ENCODE measurements at regions not wholly inside any gene's neighbourhood (a gene's known extent, or its start where the extent isn't known, plus 50 kb on each side); places are given as distances from the start of the nearest gene placed in this dataset.
A peak's percentile ranks its signal among the peaks of the same experiment; 100 is the strongest.
"Not testable (repeated sequence)": the region's sequence is repeated elsewhere in the genome, so short reads cannot be mapped to it uniquely, and the experiment has no call there.

GRCh38 chr2:12484536-12485115 lies 232.1 kb upstream of the TRIB2 start:
- DNase-seq: no peak
- Mint-ChIP-seq H3K36me3 (no peaks in the 10 kb centered on the region), H3K9me3 (no peaks in the 10 kb centered on the region), H3K4me3 (no peak overlapping the region), H3K4me1 (ENCODE audit: low read depth) (peaks cover 53% of the 10 kb centered on the region), H3K27me3 (no peaks in the 10 kb centered on the region), H3K27ac (no peak overlapping the region)
- ChIA-PET CTCF (no interaction called here), POLR2A (no interaction called here)
- intact Hi-C loops (cut with micrococcal nuclease): no loop called here

GRCh38 chr2:12486205-12487118 lies 230.3 kb upstream of the TRIB2 start:
- POLR2A ChIA-PET: interaction anchor here (1.0 kb wide), 1 partner anchor 48 kb away, joined by 3 read pairs; no protein-coding TSS in a partner anchor
- DNase-seq: no peak
- H3K36me3 Mint-ChIP-seq: peaks cover 2% of the 10 kb centered on the region
- H3K27ac Mint-ChIP-seq: no peak overlapping the region
- no peak overlapping the region for H3K4me3 Mint-ChIP-seq
- no peaks in the 10 kb centered on the region for H3K27me3 Mint-ChIP-seq
- intact Hi-C loops (cut with micrococcal nuclease): no loop called here
- CTCF ChIA-PET: interaction anchor here (0.5 kb wide), 1 partner anchor 51 kb away, joined by 3 read pairs; no protein-coding TSS in a partner anchor
- H3K9me3 Mint-ChIP-seq: no peaks in the 10 kb centered on the region
- peaks cover 63% of the 10 kb centered on the region for H3K4me1 Mint-ChIP-seq (ENCODE audit: low read depth)

DNA sequence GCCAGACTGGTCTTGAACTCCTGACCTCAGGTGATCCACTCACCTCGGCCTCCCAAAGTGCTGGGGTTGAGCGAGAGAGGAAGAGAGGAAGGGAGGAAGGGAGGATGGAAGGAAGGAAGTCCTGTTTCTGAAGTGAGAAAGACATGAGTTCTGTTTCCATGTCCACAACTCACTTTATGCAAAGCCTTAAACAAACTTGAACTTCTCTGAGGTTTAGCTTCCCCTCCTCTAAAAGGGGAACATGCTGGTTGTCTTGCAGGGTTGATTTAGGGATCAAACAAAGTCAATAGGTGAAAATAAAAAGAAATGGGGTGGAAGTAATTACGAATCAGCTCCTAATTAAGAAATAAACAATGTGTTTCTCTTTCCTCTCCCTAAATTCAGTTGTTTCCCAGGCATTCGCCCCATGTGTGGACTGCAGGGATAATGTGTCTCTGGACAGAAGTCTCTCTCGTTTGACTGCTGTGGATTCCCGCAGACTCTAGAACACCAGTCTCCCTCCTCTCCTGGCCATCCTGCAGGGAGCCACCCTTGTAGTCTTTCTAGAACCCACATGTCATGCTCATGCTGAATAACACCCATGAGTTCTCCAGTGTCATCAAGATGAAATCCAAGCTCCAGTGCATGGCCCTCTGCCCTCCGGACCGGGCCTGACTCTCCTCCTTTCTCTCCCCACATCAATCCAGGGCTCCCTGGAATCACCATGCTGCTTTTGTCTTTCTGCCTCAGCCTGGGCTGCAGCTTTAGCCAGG lies 229.3 kb upstream of the TRIB2 start:
- intact Hi-C loops (cut with micrococcal nuclease): loop anchor here (1.0 kb wide), 1 partner anchor 31 kb away; no protein-coding TSS in a partner anchor
- peak overlapping the region; percentile 73 for H3K27ac Mint-ChIP-seq
- POLR2A ChIA-PET: interaction anchor here (0.6 to 1.0 kb wide), 2 partner anchors 23 to 47 kb away, joined by 3 read pairs; no protein-coding TSS in a partner anchor
- H3K4me1 Mint-ChIP-seq (ENCODE audit: low read depth): peaks cover 63% of the 10 kb centered on the region
- H3K36me3 Mint-ChIP-seq: peaks cover 2% of the 10 kb centered on the region
- H3K9me3 Mint-ChIP-seq: no peaks in the 10 kb centered on the region
- CTCF ChIA-PET: interaction anchor here (0.5 to 1.1 kb wide), 3 partner anchors 36 to 229 kb away, joined by 3 to 5 read pairs (median 3); no protein-coding TSS in a partner anchor
- no peak overlapping the region for H3K4me3 Mint-ChIP-seq
- DNase-seq: no peak
- H3K27me3 Mint-ChIP-seq: no peaks in the 10 kb centered on the region

- ChIA-PET POLR2A (interaction anchor here (0.6 to 1.1 kb wide), 2 partner anchors 21 to 228 kb away, joined by 3 to 6 read pairs; partner anchors contain the start of gene TRIB2), CTCF (interaction anchor here (0.8 to 1.1 kb wide), 4 partner anchors 14 to 228 kb away, joined by 3 to 5 read pairs (median 3); no protein-coding TSS in a partner anchor)
- Mint-ChIP-seq H3K9me3 (peaks cover 2% of the 10 kb centered on the region), H3K4me3 (peak overlapping the region; percentile 51), H3K27me3 (no peaks in the 10 kb centered on the region), H3K4me1 (ENCODE audit: low read depth) (peaks cover 72% of the 10 kb centered on the region), H3K27ac (peak overlapping the region; percentile 73), H3K36me3 (peaks cover 3% of the 10 kb centered on the region)
- intact Hi-C loops (cut with micrococcal nuclease): loop anchor here (1.0 kb wide), 1 partner anchor 32 kb away; no protein-coding TSS in a partner anchor
- peak; percentile 69 for DNase-seq
Measured at GRCh38 chr2:12488352-12489318, 228.1 kb upstream of the TRIB2 start.

DNA sequence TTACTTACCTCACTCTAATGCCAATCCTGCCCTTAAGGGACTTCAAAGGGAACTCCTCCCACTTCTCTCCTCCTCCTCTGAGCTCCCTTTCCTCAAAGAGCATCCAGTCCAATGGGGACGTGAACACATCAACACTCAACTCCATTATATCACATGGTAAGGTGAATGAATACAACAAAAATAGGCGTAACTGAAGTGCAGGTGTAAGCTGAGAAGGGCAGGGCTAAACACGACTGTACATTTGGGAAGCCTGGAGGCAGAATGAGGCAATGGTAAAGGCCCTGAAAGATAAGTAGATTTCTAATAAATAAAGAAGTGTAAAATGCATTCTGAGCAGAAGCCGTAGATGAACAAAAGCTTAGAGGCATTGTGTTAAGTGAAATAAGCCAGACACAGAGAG lies 226.1 kb upstream of the TRIB2 start:
- no peak overlapping the region for H3K27ac Mint-ChIP-seq
- POLR2A ChIA-PET: interaction anchor here (1.0 to 1.5 kb wide), 2 partner anchors 11 to 13 kb away, joined by 3 read pairs; no protein-coding TSS in a partner anchor
- intact Hi-C loops (cut with micrococcal nuclease): no loop called here

DNA sequence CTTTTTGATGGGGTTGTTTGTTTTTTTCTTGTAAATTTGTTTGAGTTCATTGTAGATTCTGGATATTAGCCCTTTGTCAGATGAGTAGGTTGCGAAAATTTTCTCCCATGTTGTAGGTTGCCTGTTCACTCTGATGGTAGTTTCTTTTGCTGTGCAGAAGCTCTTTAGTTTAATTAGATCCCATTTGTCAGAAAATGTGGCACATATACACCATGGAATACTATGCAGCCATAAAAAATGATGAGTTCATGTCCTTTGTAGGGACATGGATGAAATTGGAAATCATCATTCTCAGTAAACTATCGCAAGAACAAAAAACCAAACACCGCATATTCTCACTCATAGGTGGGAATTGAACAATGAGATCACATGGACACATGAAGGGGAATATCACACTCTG lies 224.4 kb upstream of the TRIB2 start:
- intact Hi-C loops (cut with micrococcal nuclease): loop anchor here (2.0 kb wide), 2 partner anchors 14 to 224 kb away; partner anchors contain the start of gene TRIB2
- H3K27me3 Mint-ChIP-seq, H3K9me3 Mint-ChIP-seq, H3K36me3 Mint-ChIP-seq, H3K4me3 Mint-ChIP-seq, DNase-seq, H3K27ac Mint-ChIP-seq: not testable (repeated sequence)
- H3K4me1 Mint-ChIP-seq (ENCODE audit: low read depth): peaks cover 69% of the 10 kb centered on the region
- ChIA-PET POLR2A (interaction anchor here (1.0 kb wide), 1 partner anchor 225 kb away, joined by 3 read pairs; no protein-coding TSS in a partner anchor), CTCF (interaction anchor here (1.2 kb wide), 1 partner anchor 9 kb away, joined by 3 read pairs; no protein-coding TSS in a partner anchor)

More for the DNA sequence above, 226.1 kb upstream of the TRIB2 start:
- DNase-seq: no peak
- H3K9me3 Mint-ChIP-seq: peaks cover 2% of the 10 kb centered on the region
- no peak overlapping the region for H3K4me3 Mint-ChIP-seq
- H3K4me1 Mint-ChIP-seq (ENCODE audit: low read depth): peaks cover 69% of the 10 kb centered on the region
- CTCF ChIA-PET: no interaction called here
- no peaks in the 10 kb centered on the region for H3K27me3 Mint-ChIP-seq
- peaks cover 3% of the 10 kb centered on the region for H3K36me3 Mint-ChIP-seq

DNA sequence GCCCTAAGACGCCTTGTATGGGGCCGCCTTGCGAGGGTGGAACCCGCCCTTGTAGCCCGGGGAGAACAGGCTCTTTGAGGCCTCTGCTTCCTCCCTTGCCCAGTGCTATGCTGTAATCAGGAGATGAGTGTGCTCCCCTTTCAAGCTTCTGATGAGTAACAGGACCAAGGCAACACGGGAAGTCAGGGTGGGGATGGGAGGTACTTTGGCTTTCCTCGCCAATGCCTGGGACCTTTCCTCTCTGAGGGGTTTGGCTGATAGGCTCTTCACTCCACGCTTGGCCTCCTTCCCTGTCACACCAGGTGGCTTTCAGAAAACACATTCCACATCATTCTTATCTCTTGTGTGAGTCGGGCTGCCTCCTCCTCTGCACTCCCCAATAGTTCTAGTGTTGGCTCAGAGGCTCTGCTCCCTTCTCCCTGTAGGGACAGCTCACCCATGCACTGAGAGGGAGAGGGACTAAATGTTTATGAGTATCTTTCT lies 223.7 kb upstream of the TRIB2 start:
- H3K4me3 Mint-ChIP-seq: peak overlapping the region; percentile 3
- peak overlapping the region; percentile 86 for H3K27ac Mint-ChIP-seq
- POLR2A ChIA-PET: interaction anchor here (1.0 kb wide), 1 partner anchor 225 kb away, joined by 3 read pairs; no protein-coding TSS in a partner anchor
- CTCF ChIA-PET: interaction anchor here (1.2 to 1.4 kb wide), 2 partner anchors 9 to 10 kb away, joined by 3 to 6 read pairs; no protein-coding TSS in a partner anchor
- intact Hi-C loops (cut with micrococcal nuclease): loop anchor here (1.0 to 2.0 kb wide), 3 partner anchors 8 to 224 kb away; partner anchors contain the start of gene TRIB2
- peaks cover 69% of the 10 kb centered on the region for H3K4me1 Mint-ChIP-seq (ENCODE audit: low read depth)
- peaks cover 2% of the 10 kb centered on the region for H3K9me3 Mint-ChIP-seq
- H3K36me3 Mint-ChIP-seq: peaks cover 3% of the 10 kb centered on the region
- no peaks in the 10 kb centered on the region for H3K27me3 Mint-ChIP-seq
- DNase-seq: peak; percentile 82

GRCh38 chr2:12495247-12495868 lies 221.4 kb upstream of the TRIB2 start:
- H3K27ac Mint-ChIP-seq: peak overlapping the region; percentile 89

DNA sequence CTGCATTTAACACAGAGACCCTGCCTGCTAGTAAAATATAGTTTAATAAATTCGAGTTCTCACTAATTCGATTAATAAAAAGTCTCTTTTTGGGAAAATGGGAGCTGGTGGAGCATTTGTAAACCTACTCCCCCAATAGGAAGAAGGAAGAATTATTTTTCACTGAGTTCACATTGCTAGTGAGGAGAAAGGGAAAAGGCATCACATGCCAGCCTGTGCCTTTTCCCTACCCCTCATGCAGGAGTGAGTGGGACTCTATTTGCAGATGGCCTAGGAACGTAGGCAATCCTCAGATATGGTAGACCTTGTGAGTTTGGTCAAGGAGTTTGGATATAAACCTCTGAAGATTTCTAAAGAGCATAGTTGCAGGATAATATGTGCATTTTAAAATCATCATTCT lies 218.4 kb upstream of the TRIB2 start:
- Mint-ChIP-seq H3K27ac (peak overlapping the region; percentile 34), H3K36me3 (no peaks in the 10 kb centered on the region), H3K27me3 (no peaks in the 10 kb centered on the region), H3K4me1 (ENCODE audit: low read depth) (peaks cover 86% of the 10 kb centered on the region), H3K4me3 (no peak overlapping the region), H3K9me3 (no peaks in the 10 kb centered on the region)
- ChIA-PET POLR2A (no interaction called here), CTCF (no interaction called here)
- intact Hi-C loops (cut with micrococcal nuclease): no loop called here
- DNase-seq: no peak

More at GRCh38 chr2:12495247-12495868, 221.4 kb upstream of the TRIB2 start:
- H3K4me1 Mint-ChIP-seq (ENCODE audit: low read depth): peaks cover 72% of the 10 kb centered on the region
- POLR2A ChIA-PET: interaction anchor here (0.9 kb wide), 1 partner anchor 201 kb away, joined by 3 read pairs; no protein-coding TSS in a partner anchor
- peaks cover 3% of the 10 kb centered on the region for H3K36me3 Mint-ChIP-seq
- intact Hi-C loops (cut with micrococcal nuclease): loop anchor here (1.0 kb wide), 1 partner anchor 39 kb away; no protein-coding TSS in a partner anchor
- no peaks in the 10 kb centered on the region for H3K27me3 Mint-ChIP-seq
- peak; percentile 38 for DNase-seq
- CTCF ChIA-PET: no interaction called here
- H3K9me3 Mint-ChIP-seq: peaks cover 2% of the 10 kb centered on the region
- H3K4me3 Mint-ChIP-seq: peak overlapping the region; percentile 20

DNA sequence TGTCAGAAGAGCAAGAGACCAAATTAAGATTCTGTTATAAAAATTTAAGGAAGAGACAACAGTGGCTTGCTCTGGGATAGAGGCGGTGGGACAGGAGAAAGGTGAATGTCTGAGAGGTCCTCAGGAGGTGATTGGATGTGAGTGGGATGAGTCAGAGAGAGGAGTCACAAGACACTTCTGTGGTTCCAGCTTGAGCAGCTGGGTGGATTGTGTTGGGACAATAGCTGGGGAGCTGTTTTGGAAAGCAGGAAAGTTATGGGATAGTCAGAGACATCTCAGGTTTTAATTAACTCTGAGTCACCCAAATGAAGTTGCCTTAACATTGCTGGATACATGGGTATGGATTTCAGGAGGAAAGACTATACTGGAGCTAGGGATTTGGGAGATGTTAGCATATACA lies 218.0 kb upstream of the TRIB2 start:
- POLR2A ChIA-PET: no interaction called here
- no peak overlapping the region for H3K27ac Mint-ChIP-seq
- no peak for DNase-seq
- intact Hi-C loops (cut with micrococcal nuclease): no loop called here
- H3K27me3 Mint-ChIP-seq: no peaks in the 10 kb centered on the region
- no peak overlapping the region for H3K4me3 Mint-ChIP-seq
- CTCF ChIA-PET: no interaction called here
- H3K9me3 Mint-ChIP-seq: no peaks in the 10 kb centered on the region
- H3K36me3 Mint-ChIP-seq: no peaks in the 10 kb centered on the region
- H3K4me1 Mint-ChIP-seq (ENCODE audit: low read depth): peaks cover 85% of the 10 kb centered on the region

Data from activated CD4-positive, alpha-beta memory T cell treated with anti-CD3 and anti-CD28 coated beads for 36 hours (primary cell).